ENCODE measurements at regions not wholly inside any gene's neighbourhood (a gene's known extent, or its start where the extent isn't known, plus 50 kb on each side); places are given as distances from the start of the nearest gene placed in this dataset.
"Not testable (repeated sequence)": the region's sequence is repeated elsewhere in the genome, so short reads cannot be mapped to it uniquely, and the experiment has no call there.

- not testable (repeated sequence) for DNase-seq
Measured at GRCh38 chr4:28113586-28113985, 1252.9 kb downstream of the STIM2 start.

GRCh38 chr4:28116526-28117083 lies 1256.0 kb downstream of the STIM2 start:
- DNase-seq = not testable (repeated sequence)

GRCh38 chr4:28117084-28117682 lies 1256.5 kb downstream of the STIM2 start:
- DNase-seq = no peak

- no peak for DNase-seq
Measured at GRCh38 chr4:28146191-28146590, 1285.5 kb downstream of the STIM2 start.

- no peak for DNase-seq
Measured at GRCh38 chr4:28148221-28148620, 1287.6 kb downstream of the STIM2 start.

- DNase-seq = no peak
Measured at GRCh38 chr4:28149762-28150161, 1289.1 kb downstream of the STIM2 start.

GRCh38 chr4:28151314-28151713 lies 1290.7 kb downstream of the STIM2 start:
- no peak for DNase-seq

- DNase-seq = no peak
Measured at GRCh38 chr4:28167411-28167810, 1306.8 kb downstream of the STIM2 start.

GRCh38 chr4:28176942-28177341 lies 1316.3 kb downstream of the STIM2 start:
- DNase-seq = no peak

GRCh38 chr4:28177641-28178040 lies 1317.0 kb downstream of the STIM2 start:
- DNase-seq = no peak

- no peak for DNase-seq
Measured at GRCh38 chr4:28179126-28179525, 1318.5 kb downstream of the STIM2 start.

- no peak for DNase-seq
Measured at GRCh38 chr4:28209371-28209924, 1348.8 kb downstream of the STIM2 start.

GRCh38 chr4:28211676-28212470 lies 1351.2 kb downstream of the STIM2 start:
- no peak for DNase-seq

- no peak for DNase-seq
Measured at GRCh38 chr4:28221536-28221935, 1360.9 kb downstream of the STIM2 start.

GRCh38 chr4:28225050-28225449 lies 1364.4 kb downstream of the STIM2 start:
- DNase-seq = no peak

GRCh38 chr4:28225689-28226353 lies 1365.2 kb downstream of the STIM2 start:
- no peak for DNase-seq

- no peak for DNase-seq
Measured at GRCh38 chr4:28226962-28227361, 1366.3 kb downstream of the STIM2 start.

- no peak for DNase-seq
Measured at GRCh38 chr4:28227764-28228163, 1367.1 kb downstream of the STIM2 start.

GRCh38 chr4:28228561-28229491 lies 1368.2 kb downstream of the STIM2 start:
- DNase-seq = no peak

- DNase-seq = no peak
Measured at GRCh38 chr4:28232376-28232775, 1371.7 kb downstream of the STIM2 start.

- DNase-seq = no peak
Measured at GRCh38 chr4:28232951-28233350, 1372.3 kb downstream of the STIM2 start.

- DNase-seq = no peak
Measured at GRCh38 chr4:28233724-28234123, 1373.1 kb downstream of the STIM2 start.

Measured in CD4-positive, alpha-beta T cell treated with Interleukin-17A for 4 hours (primary cell).